NCI-H2196 (cell line): ENCODE measurements at regions not wholly inside any gene's neighbourhood (a gene's known extent, or its start where the extent isn't known, plus 50 kb on each side); places are given as distances from the start of the nearest gene placed in this dataset.
"Not testable (repeated sequence)": the region's sequence is repeated elsewhere in the genome, so short reads cannot be mapped to it uniquely, and the experiment has no call there.

Experiments used
- DNase-seq: peaks from one replicate; lab custom pipeline; 2025; ENCODE audit not compliant: unreplicated experiment; lab: John Stamatoyannopoulos, UW

DNA sequence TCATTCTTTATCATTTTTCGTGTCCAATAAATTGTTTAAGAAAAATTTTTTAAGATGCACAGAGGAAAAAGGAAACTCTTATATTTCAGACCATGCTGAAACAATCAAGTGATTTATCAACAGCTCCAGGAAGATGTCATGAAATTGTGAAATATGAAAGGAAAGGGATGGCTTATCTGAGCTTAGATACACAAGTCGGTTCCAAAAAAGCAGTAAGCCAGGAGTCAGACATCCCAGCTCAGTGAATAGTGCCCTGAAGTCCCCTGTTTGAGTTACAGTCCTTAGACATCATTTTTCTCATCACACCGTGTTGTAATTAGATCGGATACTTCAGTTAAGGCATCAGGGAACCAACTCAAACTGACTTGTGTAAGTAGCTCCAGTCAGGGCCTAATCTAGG is 91.0 kb upstream of the SSTR4 start:
- DNase-seq = no peak

DNA sequence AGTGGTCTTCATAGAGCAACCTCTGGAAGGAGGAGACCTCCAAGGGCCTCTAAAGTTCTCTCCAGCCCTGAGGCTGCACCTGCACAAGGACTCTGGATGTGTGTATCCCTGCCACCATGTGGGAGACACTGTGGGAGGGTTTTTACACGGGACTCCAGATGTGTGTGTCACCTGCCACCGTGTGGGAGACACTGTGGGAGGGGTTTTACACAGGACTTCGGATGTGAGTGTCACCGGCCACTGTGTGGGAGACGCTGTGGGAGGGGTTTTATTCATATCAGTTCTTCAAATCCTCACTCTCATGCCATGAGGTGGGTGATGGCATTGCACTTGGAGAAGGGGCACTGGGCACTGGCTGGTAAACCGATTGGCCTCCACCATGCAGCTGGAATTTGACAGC is 90.2 kb upstream of the SSTR4 start:
- DNase-seq = no peak

DNA sequence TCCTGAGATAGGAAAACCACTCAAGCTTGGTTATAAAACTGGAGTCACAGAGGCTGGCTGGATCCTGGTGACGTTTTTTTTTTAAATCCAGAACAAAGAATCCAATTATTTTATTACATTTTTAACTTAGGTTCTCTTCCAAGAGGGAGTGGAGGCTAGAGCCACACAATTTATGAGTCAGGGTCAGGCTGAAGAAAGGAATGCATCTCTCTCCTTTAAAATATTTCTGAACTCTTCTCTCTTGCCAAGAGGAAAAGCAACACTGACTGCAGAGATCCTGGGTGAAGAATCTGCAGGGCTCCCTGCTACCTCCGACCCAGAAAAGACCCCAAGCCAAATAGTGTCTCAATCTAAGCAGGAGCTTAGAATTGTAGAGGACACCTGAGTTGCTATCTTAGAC is 88.5 kb upstream of the SSTR4 start:
- DNase-seq = no peak

- no peak for DNase-seq
Measured at GRCh38 chr20:22949331-22950109, 85.6 kb upstream of the SSTR4 start.

DNA sequence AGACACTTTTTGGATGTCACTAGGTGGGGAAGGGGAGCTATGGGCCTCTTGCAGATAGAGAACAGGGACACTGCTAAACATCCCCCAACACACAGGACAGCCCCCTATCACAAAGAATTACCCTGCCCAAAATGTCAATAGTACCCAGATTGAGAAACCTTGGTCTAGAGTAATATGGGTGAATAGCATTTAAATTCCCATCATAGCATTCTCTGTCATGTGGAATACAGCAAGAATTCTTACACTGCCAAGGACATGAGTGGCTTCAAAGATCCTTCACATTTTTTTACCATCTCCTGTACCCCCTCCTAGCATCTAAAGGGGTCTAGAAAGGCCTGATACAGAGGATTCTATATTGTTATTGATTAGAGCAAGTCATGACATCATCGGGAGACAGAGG is 83.1 kb upstream of the SSTR4 start:
- DNase-seq = no peak

DNA sequence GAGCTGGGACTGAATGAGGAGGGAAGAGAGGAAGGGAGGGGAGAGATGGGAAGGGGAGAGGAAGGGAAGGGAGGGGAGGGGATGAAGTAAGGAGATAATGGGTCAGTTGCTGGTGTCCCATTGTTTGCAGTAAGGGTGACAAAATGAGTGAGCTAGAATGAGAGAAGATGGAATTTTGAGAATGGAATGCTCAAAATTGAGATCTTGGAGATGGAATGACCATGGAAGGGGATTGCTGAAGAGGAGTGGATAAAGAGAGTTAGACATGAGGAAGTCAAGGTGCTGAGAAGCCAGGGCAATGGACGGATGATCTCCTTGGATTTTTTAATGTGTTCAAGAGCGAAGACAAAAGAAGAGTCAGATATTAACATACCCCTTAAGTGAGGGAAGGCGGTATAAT is 80.5 kb upstream of the SSTR4 start:
- DNase-seq = no peak

GRCh38 chr20:22958390-22958789 is 76.7 kb upstream of the SSTR4 start:
- DNase-seq = no peak

DNA sequence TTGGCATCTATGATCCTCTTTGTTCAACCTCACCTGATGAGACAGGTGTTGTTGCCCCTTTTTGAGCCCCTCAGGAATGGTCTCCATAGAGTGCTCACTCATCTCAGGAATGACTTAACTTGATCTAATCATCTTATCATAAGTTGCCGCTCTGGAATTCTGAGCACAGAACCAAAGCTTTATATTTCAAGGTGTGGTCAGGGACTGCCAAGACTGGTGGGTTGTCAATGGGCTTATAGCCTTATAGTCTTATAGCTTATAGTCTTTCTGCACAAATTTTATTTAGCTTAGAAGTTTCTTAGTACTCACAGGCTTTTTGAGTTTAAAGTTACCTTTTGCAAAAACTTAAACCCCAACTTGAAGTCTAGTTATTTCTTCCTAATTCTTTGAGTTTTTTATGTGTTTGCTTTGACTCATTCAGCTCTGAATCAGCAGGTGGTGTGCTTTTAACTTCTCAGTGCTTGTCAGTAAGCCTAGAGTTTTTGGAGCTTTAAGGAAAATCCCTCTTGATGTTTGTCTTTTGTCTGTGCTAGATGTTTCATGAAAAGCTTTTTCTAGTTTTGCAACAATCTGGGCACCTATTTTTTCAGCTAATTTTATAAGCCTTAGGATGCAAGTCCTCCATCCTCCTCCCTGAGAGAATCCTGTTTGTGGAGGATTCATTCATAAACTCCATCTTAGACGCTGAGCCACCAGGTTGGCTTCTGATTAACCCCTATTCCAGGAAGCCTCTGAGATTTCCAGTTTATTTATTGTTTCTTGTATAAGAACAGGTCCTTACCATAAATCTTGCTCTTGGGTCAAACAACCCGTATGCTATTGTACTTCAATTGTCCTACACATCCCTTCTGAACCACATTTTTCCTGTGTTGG is 72.3 kb upstream of the SSTR4 start:
- DNase-seq = no peak

GRCh38 chr20:22963581-22963980 is 71.5 kb upstream of the SSTR4 start:
- no peak for DNase-seq

GRCh38 chr20:22966787-22967464 is 68.2 kb upstream of the SSTR4 start:
- no peak for DNase-seq

- DNase-seq = not testable (repeated sequence)
Measured at GRCh38 chr20:22967706-22968105, 67.4 kb upstream of the SSTR4 start.

DNA sequence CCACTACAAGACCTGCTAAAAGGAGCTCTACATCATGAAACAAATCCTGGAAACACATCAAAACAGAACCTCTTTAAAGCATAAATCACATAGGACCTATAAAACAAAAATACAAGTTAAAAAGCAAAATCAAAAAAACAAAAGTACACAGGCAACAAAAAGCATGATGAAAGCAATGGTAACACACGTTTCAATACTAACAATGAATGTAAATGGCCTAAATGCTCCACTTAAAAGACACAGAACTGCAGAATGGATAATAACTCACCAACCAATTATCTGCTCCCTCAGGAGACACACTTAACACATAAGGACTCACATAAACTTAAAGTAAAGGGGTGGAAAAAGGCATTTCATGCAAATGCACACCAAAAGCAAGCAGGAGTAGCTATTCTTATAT is 66.1 kb upstream of the SSTR4 start:
- DNase-seq = not testable (repeated sequence)

DNA sequence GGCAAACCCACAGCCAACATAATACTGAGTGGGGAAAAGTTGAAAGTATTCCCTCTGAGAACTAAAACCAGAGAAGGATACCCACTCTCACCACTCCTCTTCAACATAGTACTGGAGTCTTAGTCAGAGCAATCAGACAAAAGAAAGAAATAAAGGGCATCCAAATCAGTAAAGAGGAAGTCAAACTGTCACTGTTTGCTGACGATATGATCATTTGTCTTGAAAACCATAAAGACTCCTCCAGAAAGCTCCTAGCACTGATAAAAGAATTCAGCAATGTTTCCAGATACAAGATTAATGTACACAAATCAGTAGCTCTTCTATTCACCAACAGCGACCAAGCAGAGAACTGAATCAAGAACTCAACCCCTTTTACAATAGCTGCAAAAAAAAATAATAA is 64.0 kb upstream of the SSTR4 start:
- not testable (repeated sequence) for DNase-seq

DNA sequence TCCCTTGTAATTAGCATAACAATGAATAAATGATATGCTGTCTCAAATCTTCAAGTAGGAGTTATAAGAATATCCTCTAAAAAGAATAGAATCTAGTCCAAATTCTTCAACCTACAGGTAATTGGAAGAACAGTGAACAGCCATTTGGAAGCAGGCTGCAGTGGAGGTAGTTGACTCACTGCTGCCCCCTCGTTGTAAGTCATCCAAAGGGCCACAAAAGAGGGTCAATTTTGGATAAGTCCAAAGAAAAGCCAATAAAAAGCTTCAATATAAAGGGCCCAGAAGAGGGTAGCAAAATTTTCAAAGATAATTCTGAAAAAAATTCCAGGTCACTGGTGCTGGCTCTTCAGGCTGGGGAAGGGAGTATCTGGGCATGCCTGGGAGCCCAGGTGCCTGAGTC is 60.8 kb upstream of the SSTR4 start:
- no peak for DNase-seq

- DNase-seq = no peak
Measured at GRCh38 chr20:22977047-22977785, 57.9 kb upstream of the SSTR4 start.

DNA sequence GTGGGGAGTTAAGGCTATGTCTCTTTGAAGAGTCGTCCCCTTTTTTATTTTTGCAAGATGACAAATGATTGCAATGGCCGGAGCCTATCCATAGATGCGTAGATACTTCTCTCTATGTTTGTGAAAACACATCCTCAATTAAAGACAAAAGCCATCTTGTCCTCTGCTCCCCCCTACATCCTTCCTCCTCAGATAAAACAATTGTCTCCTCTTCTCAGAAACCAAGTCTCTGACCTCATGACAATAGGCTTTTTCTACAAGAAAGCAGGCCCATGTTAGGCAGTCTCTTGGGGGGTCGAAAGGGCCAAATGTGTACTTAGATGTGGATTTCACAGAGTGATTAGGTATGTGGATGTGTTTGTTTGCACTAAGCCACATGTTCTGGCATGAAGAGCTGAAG is 51.1 kb upstream of the SSTR4 start:
- no peak for DNase-seq

GRCh38 chr20:22984606-22985005 is 50.5 kb upstream of the SSTR4 start:
- no peak for DNase-seq

DNA sequence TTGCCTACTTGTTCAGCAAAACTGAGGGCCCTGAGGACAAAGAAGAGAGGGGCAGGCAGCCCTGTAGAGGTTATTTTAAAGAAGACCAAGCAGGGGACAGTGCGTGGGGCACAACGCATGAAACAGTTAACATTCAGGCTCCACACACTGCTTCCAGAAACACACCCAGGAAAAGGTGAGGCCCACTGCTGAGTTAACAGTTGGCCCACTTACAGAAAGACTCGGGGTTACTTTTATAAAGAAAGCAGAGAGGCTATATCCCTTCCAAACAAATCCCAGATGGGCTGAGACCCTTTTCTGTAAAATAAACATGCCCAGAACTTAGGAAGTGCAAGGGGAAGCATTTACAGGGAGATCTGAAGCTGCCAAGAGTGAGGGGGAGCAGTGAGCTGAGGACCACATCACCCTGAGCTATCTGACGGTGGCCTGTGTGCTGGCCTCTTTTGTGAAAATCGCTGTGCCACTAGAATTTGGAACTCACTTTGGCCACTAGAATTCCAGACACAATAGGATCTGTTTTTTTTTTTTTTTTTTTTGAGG is 49.8 kb upstream of the SSTR4 start:
- DNase-seq = no peak
